NCI-H82 treated with DMSO at 0.1 percent for 48 hours (cell line): ENCODE measurements at regions not wholly inside any gene's neighbourhood (a gene's known extent, or its start where the extent isn't known, plus 50 kb on each side); places are given as distances from the start of the nearest gene placed in this dataset.

ENCODE experiments used
- DNase-seq: peaks from one replicate; lab custom pipeline; 2025; ENCODE audit not compliant: unreplicated experiment; lab: John Stamatoyannopoulos, UW

DNA sequence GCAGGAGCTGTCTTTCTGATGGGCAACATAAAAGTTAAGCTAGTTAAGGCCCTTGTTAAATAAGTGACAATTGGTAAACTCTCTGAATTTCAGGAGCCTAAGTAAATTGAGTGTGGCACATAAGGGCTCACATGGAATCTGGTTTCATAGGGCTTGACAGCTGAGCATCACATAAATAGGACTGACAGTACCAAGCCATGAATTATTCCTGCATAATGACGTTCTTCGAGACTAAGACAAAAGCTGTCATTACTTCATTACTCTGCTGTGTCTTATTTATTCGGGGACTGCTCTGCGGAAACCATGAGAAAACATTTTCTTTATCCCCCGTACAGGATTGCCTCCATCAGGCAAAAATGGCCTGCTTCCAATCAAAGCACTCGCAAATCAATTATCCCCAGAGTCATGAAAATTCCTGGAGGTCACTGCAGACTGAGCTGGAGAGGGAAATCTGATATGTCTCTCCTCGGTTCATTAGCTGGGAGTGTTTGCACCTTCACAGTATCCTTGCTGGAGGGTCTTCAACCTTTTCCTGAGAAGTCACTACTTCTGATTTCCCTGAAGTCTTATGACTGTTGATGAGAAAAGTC is 311.4 kb downstream of the CDH26 start:
- no peak for DNase-seq

DNA sequence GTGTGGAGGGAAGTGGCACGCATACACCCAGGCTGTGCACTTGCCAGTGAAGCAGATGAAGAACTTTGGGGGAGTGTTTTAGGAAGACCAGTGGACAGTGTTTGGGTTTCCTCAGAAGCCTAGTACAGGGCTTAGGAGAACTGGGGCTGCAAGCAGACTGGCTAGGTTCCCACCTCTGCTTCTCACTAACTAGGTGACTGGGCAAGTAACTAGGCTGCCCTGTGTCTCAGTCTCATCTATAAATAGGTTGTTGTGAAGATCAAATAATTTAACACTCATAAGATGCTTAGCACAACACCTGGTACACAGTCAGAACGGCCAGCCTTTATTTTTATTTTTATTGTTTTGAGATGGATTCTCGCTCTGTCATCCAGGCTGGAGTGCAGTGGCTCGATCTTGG is 312.1 kb downstream of the CDH26 start:
- DNase-seq = no peak

GRCh38 chr20:60271597-60271996 is 313.4 kb downstream of the CDH26 start:
- DNase-seq = no peak

- DNase-seq = no peak
Measured at GRCh38 chr20:60272790-60273189, 314.6 kb downstream of the CDH26 start.

- DNase-seq = no peak
Measured at GRCh38 chr20:60274717-60275116, 316.5 kb downstream of the CDH26 start.

DNA sequence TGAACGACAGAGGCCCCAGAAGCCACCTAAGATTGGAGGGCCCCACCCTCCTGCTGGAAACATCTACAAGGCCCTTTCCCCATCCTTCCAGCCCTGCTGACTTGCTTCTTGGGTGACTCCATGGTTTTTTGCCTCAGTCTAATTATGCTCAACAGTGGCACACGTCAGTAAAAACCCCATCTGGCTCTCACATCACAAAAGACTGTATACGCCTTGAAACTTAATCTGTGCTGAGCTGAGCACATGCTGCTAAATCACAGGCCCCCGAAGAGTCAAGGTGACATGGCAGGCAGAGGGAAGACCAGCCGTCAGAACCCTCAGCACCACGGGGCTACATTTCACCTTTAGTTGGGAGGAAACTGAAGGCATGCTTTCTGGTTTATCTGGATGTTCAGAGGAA is 323.1 kb downstream of the CDH26 start:
- DNase-seq = no peak

GRCh38 chr20:60283281-60283680 is 325.1 kb downstream of the CDH26 start:
- no peak for DNase-seq

DNA sequence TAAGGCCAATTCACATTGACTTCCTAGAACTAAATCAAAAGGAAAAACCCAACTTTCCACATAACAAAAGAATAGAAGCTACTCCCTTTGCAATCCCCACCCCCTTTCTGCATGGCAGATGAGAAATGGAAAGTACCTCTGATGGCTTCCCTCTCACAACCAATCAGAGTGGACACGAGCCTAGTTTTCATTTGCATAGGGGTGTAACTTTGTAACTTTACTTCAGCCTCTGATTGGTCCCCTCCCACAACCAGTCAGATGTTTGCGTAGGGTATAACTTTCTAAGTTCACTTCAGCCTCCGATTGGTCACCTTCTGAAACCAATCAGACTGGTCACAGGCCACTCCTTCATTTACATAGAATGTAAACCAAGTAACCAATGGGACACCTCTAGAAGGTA is 328.5 kb downstream of the CDH26 start:
- DNase-seq = no peak

DNA sequence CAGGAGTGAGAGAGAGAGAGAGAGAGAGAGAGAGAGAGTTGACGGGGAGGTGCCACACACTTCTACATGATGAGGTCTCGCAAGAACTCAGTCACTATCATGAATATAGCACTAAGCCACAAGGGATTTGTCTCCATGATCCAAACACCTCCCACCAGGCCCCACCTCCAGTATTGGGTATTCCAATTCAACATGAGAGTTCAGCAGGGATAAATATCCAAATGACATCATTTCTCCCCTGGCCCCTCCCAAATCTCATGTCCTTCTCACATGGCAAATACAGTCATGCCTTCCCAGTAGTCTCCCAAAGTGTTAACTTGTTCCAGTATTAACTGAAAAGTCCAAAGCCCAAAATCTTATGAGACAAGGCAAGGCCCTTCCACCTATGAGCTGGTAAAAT is 330.7 kb downstream of the CDH26 start:
- DNase-seq = no peak

DNA sequence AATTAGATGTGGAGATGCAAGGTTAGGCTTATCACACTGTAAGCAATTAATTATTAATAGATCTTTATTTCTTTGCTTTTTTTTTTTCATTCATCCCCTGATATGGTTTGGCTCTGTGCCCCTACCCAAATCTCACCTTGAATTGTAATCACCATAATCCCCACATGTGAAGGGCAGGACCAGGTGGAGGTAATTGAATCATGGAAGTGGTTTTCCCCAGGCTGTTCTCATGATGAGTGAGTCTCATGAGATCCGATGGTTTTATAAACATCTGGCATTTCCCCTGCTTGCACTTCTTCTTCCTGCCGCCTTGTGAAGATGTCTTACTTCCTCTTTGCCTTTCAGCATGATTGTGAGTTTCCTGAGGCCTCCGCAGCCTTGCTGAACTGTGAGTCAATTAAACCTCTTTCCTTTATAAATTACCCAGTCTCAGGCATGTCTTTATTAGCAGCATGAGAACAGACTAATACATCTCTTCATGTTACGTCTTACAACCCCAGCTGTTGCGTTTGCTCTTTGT is 333.8 kb downstream of the CDH26 start:
- DNase-seq = no peak

DNA sequence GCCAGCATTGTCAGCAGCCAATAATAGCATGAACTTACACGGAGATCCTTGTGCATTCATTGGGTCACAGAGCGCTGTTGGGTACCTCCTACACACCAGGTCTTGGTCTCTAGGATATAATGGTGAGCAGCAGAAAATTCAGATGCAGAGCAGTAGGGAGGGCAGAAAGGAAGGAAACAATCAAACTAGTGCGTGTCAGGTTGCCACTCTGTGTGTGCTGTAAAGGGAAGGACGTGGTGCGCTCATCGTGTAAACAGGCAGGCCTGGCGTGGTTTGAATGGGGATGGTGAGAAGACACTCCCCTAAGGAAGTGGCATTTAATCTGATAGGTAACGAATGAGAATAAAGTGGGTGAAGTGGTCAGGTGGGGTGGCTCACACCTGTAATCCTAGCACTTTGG is 336.4 kb downstream of the CDH26 start:
- no peak for DNase-seq

GRCh38 chr20:60295214-60295613 is 337.0 kb downstream of the CDH26 start:
- no peak for DNase-seq

GRCh38 chr20:60297649-60298048 is 339.4 kb downstream of the CDH26 start:
- no peak for DNase-seq

GRCh38 chr20:60298647-60299046 is 340.4 kb downstream of the CDH26 start:
- no peak for DNase-seq

DNA sequence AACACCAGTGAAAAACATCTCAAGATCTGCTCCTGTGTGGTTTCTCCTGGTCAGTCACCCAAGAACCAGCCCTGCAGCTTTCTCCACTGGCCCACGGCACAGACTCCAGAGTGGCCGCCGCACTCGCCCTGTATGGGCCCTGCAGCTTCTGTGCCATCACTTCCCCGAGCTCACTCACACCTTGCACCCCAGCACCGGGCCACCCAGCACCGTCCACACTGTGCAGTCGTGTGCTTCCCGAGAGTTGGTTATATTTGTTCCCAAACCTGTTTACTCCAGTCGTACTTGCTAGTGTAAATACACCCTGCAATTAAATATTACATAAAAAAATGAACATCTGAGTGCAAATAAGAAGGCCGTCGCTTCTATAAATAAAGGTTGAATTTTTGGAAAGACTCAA is 341.7 kb downstream of the CDH26 start:
- DNase-seq = no peak

- no peak for DNase-seq
Measured at GRCh38 chr20:60300374-60300773, 342.2 kb downstream of the CDH26 start.

DNA sequence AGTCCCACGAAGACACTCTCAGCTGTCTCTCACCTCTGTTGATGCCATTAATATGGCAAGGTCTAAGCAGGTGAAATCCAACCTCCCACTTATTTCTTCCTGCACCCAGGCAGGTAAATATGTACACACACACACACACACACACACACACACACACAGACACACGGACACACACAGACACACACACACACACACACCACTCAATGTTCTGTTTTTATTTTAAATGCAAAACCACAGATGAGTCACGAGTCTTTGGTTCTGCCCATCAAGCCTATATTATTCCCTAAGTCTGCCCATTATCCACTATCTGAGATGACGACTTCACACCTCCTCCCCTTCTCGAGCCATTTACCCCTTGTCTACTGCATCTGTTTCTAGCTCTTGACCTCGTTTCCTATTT is 344.7 kb downstream of the CDH26 start:
- no peak for DNase-seq

DNA sequence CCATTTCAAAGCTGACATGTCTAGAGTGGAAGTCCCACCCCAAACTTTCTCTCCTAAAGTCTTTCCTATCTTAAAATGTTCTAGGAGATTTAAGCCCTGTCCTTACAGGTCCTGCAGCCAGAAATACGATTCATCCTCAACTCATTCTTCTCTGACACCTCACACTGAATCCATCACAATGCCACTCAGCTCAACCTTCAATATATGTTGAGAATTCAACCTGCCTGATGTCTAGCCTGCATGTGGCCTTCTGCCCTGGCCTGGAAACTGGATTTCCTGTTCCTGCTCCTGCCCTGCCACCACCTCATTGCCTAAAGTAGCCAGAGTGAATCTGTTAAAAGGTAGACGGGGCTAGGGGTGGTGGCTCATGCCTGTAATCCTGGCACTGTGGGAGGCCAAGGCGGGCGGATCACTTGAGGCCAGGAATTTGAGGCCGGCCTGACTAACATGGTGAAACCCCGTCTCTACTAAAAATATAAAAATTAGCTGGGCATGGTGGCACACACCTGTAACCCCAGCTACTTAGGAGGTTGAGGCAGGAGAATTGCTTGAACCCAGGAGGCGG is 345.9 kb downstream of the CDH26 start:
- no peak for DNase-seq

- no peak for DNase-seq
Measured at GRCh38 chr20:60304931-60305330, 346.7 kb downstream of the CDH26 start.

DNA sequence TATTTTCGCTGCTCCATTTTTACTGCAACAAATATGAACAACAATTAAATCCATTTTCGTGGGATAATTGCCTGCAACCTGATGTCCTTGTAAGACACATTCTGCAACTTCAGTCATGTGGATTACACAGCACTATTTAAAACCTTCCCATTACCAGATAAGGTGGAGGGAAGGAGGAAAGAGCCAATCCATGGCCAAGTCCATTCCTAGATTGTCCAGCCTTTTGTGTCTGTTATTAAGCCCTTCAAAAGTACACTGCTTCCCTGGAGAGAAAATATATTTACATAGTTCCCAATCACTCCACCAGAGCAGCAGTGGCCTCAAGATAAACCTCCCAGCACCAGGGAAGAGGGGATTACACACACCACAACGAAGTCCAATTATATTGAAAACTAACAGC is 347.9 kb downstream of the CDH26 start:
- DNase-seq = no peak

GRCh38 chr20:60306551-60306950 is 348.3 kb downstream of the CDH26 start:
- DNase-seq = no peak

DNA sequence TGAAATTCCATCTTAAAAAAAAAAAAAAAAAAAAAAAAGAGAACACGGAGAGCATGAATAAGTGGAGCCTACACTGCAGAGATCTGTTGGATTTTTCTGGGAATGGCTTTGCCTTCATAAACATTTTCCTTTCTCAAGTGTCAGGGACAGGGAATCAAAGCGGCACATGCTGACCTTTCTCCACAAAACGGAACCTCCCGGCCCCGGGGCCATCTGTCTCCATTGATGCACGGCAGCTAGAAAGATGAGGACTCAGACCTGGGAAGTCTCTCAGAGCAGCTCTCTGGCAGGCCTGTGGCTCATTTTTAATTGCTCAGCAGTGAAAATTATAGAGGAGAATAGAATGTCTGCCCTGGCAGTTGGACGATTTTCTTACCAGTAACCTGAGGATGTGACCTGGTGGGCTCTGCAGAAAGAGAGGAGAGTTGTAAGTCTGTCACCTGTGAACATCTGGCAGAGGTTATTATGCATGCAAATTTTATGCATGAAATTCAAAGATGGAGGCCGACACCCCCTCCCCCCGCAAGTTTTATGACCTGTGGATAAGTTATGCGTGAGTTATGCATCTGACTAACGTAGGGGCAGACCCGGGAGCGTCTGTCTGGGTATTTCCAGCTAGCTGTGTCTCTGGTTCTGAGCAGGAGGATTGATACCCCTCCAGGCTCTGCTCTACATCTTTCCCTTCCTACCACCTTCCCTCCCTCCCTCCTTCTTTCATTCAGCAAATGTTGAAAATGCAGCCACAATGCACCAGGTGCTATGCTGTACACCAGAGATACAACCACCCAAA is 352.5 kb downstream of the CDH26 start:
- no peak for DNase-seq
